K562 (cell line): ENCODE measurements at regions not wholly inside any gene's neighbourhood (a gene's known extent, or its start where the extent isn't known, plus 50 kb on each side); places are given as distances from the start of the nearest gene placed in this dataset.

Experiments used
- ATAC-seq: fragments of 200-7000 bp; cut with Tn5 transposase; 3 replicates; pipeline ENCODE4 v1.9.1; 2020; ENCODE audit warnings: moderate library complexity
- BruUV-seq: library from RNA; stranded (reverse); fragments of 400-500 nt; replicated peaks from 2 replicates; lab custom pipeline; 2021; lab: Mats Ljungman, UMichigan
- CTCF ChIA-PET: fragments of 300-600 bp; formaldehyde crosslinking; extraction: SDS; loops from one replicate; lab custom pipeline; 2021; ENCODE audit warnings: low intra/inter-chr PET ratio; lab: Yijun Ruan, JAX
- POLR2A ChIA-PET: fragments of 300-600, 350-650 bp; sonication (Branson Sonifier 250); formaldehyde crosslinking; extraction: SDS; loops from one replicate; lab custom pipeline; 2021; ENCODE audit warnings: antibody characterized with exemption, inconsistent platforms; lab: Yijun Ruan, JAX
- DNase-seq, 4 experiments: peaks; one replicate each; pipeline versions ENCODE4 v3.0.0 to v3.0.0-alpha.2; 2011 to 2018; ENCODE audit warnings: low spot score in 3 of 4, mixed read lengths in 3 of 4; ENCODE audit errors: extremely low read depth in 1 of 4
- FAIRE-seq: peaks from 2 replicates; lab custom pipeline; 2011; peaks lifted over from hg19 to GRCh38; lab: Jason Lieb, UNC
- H2AFZ ChIP-seq: 2 replicates; pipeline ENCODE4 v1.6.0; 2011; ENCODE audit warnings: low read depth, low read length, control low read depth, inconsistent platforms
- H3K27ac ChIP-seq: fragments of 200-600 bp; 3 replicates; pipeline ENCODE4 v1.8.0; 2011; ENCODE audit warnings: low read depth, mild to moderate bottlenecking, control low read depth, inconsistent platforms, low read length, moderate library complexity, mixed read lengths; ENCODE audit errors: extremely low read depth
- H3K27me3 ChIP-seq, 2 experiments: fragments of 300-600 bp in 1 of 2; 2 replicates in 1 of 2; 3 replicates in 1 of 2; pipeline versions ENCODE4 v1.6.0 to v1.8.0; 2011; ENCODE audit warnings: inconsistent platforms in 2 of 2, low read length in 2 of 2, mild to moderate bottlenecking in 1 of 2, mixed read lengths in 1 of 2, moderate library complexity in 1 of 2; ENCODE audit not compliant: control insufficient read depth in 2 of 2, insufficient read depth in 2 of 2
- H3K36me3 ChIP-seq: fragments of 300-600 bp; 3 replicates; pipeline ENCODE4 v1.8.0; 2011; ENCODE audit warnings: mild to moderate bottlenecking, low read length, inconsistent platforms; ENCODE audit not compliant: control insufficient read depth, insufficient read depth
- H3K4me1 ChIP-seq, 2 experiments: fragments of 200-600 bp in 1 of 2; replicated peaks in 1 of 2; 2 replicates in 1 of 2; 3 replicates in 1 of 2; pipeline versions ENCODE4 v1.5.1 to v1.8.0; 2011; ENCODE audit warnings: inconsistent platforms in 2 of 2, low read length in 2 of 2, mild to moderate bottlenecking in 1 of 2, mixed read lengths in 1 of 2, moderate library complexity in 1 of 2; ENCODE audit not compliant: control insufficient read depth in 2 of 2, insufficient read depth in 2 of 2
- H3K4me2 ChIP-seq: 2 replicates; pipeline ENCODE4 v1.6.1; 2011; ENCODE audit warnings: low read length, control low read depth, inconsistent platforms, mixed read lengths; ENCODE audit not compliant: insufficient read depth
- H3K4me3 ChIP-seq: fragments of 200-600 bp; sonication (generic), shearing (Covaris generic); 2 replicates; pipeline ENCODE4 v1.5.1; 2016; ENCODE audit warnings: control low read depth, inconsistent platforms
- H3K79me2 ChIP-seq: fragments of 200-600 bp; 3 replicates; pipeline ENCODE4 v1.8.0; 2011; ENCODE audit warnings: low read length, inconsistent platforms; ENCODE audit not compliant: control insufficient read depth, insufficient read depth
- H3K9ac ChIP-seq, 2 experiments: 2 replicates each; pipeline versions ENCODE4 v1.6.0 to v1.6.1; 2011; ENCODE audit warnings: low read depth in 2 of 2, low read length in 2 of 2, control low read depth in 1 of 2, inconsistent platforms in 1 of 2, mild to moderate bottlenecking in 1 of 2, mixed read lengths in 1 of 2; ENCODE audit not compliant: insufficient read depth in 1 of 2
- H3K9me1 ChIP-seq: one replicate; pipeline ENCODE4 v1.6.0; 2011; ENCODE audit warnings: inconsistent platforms, mild to moderate bottlenecking, low read length, moderate library complexity; ENCODE audit not compliant: control insufficient read depth, insufficient read depth
- H3K9me3 ChIP-seq: replicated peaks from 2 replicates; pipeline ENCODE4 v1.5.1; 2011; ENCODE audit warnings: low read depth, low read length, inconsistent platforms; ENCODE audit not compliant: control insufficient read depth, insufficient read depth
- H4K20me1 ChIP-seq: replicated peaks from 2 replicates; pipeline ENCODE4 v1.6.1; 2011; ENCODE audit warnings: low read length, inconsistent platforms, mixed read lengths; ENCODE audit not compliant: control insufficient read depth, insufficient read depth
- ARID3A ChIP-seq: IDR thresholded peaks from 2 replicates; pipeline ENCODE4 v1.6.1; 2012; ENCODE audit warnings: low read depth, low read length, improper control_type of control experiment, borderline replicate concordance
- ATF6 ChIP-seq: sonication (generic); formaldehyde crosslinking; IDR thresholded peaks from 2 replicates; pipeline ENCODE4 v1.4.0; 2020; ENCODE audit warnings: mild to moderate bottlenecking, missing genetic modification reagents
- ESRRA ChIP-seq: fragments of 450-650 bp; IDR thresholded peaks from 2 replicates; pipeline ENCODE4 v1.6.1; 2014; ENCODE audit warnings: low read depth, mild to moderate bottlenecking, moderate library complexity, borderline replicate concordance
- FUS ChIP-seq: fragments of 200-400 bp; formaldehyde crosslinking; optimal IDR thresholded peaks from 2 replicates; pipeline ENCODE3; 2017; ENCODE audit warnings: low read depth, low read length
- NR0B1 ChIP-seq: fragments of 450-650 bp; IDR thresholded peaks from one replicate; pipeline ENCODE4 v1.6.1; 2018; ENCODE audit warnings: mild to moderate bottlenecking, moderate library complexity; ENCODE audit not compliant: partially characterized antibody
- PCBP2 ChIP-seq: fragments of 200-400 bp; formaldehyde crosslinking; IDR thresholded peaks from 2 replicates; pipeline ENCODE4 v1.6.1; 2018; ENCODE audit warnings: low read length, low read depth, mild to moderate bottlenecking, moderate library complexity; ENCODE audit not compliant: poor library complexity, severe bottlenecking
- PPARD ChIP-seq: fragments of 250-450 bp; sonication (Bioruptor Pico); IDR thresholded peaks from 2 replicates; pipeline ENCODE4 v1.8.0; 2022; ENCODE audit warnings: inconsistent platforms, mild to moderate bottlenecking, moderate library complexity
- SAFB2 ChIP-seq: fragments of 200-400 bp; formaldehyde crosslinking; IDR thresholded peaks from 2 replicates; pipeline ENCODE4 v1.6.1; 2018; ENCODE audit warnings: borderline replicate concordance, low read length, low read depth, moderate library complexity; ENCODE audit not compliant: severe bottlenecking
- SIN3B ChIP-seq: fragments of 450-650 bp; IDR thresholded peaks from 2 replicates; pipeline ENCODE4 v1.6.1; 2017; ENCODE audit warnings: low read depth, mild to moderate bottlenecking, moderate library complexity
- SMC3 ChIP-seq: conservative IDR thresholded peaks from 2 replicates; pipeline ENCODE4 v1.6.1; 2011; ENCODE audit warnings: low read depth, low read length, improper control_type of control experiment; ENCODE audit not compliant: insufficient read depth
- ZFX ChIP-seq: sonication (generic); formaldehyde crosslinking; IDR thresholded peaks from 2 replicates; pipeline ENCODE4 v1.8.0; 2022; ENCODE audit warnings: mild to moderate bottlenecking, missing genetic modification reagents, moderate library complexity
- ZNF583 ChIP-seq: fragments of 250-450 bp; sonication (Bioruptor Pico); IDR thresholded peaks from 2 replicates; pipeline ENCODE4 v1.4.0; 2020
- ZNF77 ChIP-seq: fragments of 250-450 bp; sonication (Bioruptor Pico); IDR thresholded peaks from 2 replicates; pipeline ENCODE4 v1.5.0; 2020
- WGBS: fragments of 100-300 bp; shearing (Covaris generic); methylation state at CpG from one replicate; pipeline ENCODE4 v1.1.6; 2016; ENCODE audit warnings: low coverage, mixed read lengths; ENCODE audit not compliant: insufficient coverage; ENCODE audit errors: missing lambda C conversion rate; 5-methylcytosine and 5-hydroxymethylcytosine counted together
- in situ Hi-C: fragments of 300-500 bp; cut with MboI; formaldehyde crosslinking; loops from 4 replicates; pipeline ENCODE4 v1.15.0; 2018; ENCODE audit warnings: inconsistent platforms, mixed read lengths
- intact Hi-C: fragments of 100-400 bp; cut with micrococcal nuclease; formaldehyde crosslinking; loops from 2 replicates; pipeline ENCODE4 v1.14.2; 2022
- TF ChIP-seq, protein P1 (sequence below): fragments of 450-650 bp; formaldehyde crosslinking; IDR thresholded peaks from 2 replicates; pipeline ENCODE4 v1.4.0; 2022; ENCODE audit warnings: mild to moderate bottlenecking, moderate library complexity
- TF ChIP-seq, protein P2 (sequence below): sonication (generic); formaldehyde crosslinking; IDR thresholded peaks from 2 replicates; pipeline ENCODE4 v1.8.0; 2022; ENCODE audit warnings: mild to moderate bottlenecking, missing genetic modification reagents

DNA sequence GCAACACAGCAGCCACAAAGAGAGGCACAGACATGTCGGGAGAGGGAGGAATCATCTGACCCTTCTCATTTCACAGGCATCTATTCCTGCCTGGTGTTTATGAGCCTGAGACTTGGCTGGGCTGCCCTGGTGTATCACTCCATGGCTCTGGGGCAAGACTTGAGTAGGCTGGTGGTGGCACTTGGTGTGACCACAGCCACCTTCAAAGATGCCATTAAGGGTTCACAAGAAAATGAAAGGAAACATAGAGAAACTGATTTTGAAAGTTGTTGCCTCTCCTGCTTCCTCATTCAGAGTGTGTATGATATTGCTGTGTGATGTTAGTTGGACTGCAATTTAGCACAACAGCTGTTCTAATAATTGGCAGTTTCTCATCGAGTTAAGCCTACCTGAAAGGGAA, 298.8 kb downstream of the FAM72C start (continued):
- TF ChIP-seq ZNF77 (CRISPR knock-in tag) (no peak), ARID3A (no peak), ZNF583 (no peak), SIN3B (no peak), NR0B1 (no peak)

GRCh38 chr1:143667730-143668129, 304.1 kb downstream of the FAM72C start:
- no peaks in the 10 kb centered on the region for H3K4me1 ChIP-seq
- no peaks in the 10 kb centered on the region for H3K9me3 ChIP-seq
- WGBS, result 11% methylated on average over 24 of the region's 24 CpGs
- no TSS peak for BruUV-seq
- FAIRE-seq (no peak), ATAC-seq (no peak), DNase-seq (no peak)
- H3K36me3 ChIP-seq, result no peaks in the 10 kb centered on the region
- H3K27ac ChIP-seq, result no peak overlapping the region
- intact Hi-C loops (no loop called here), in situ Hi-C loops (no loop called here)
- H3K4me3 ChIP-seq, result no peak overlapping the region
- no peaks in the 10 kb centered on the region for H3K79me2 ChIP-seq
- H3K9me1 ChIP-seq, result no peaks in the 10 kb centered on the region
- no peak overlapping the region for H2AFZ ChIP-seq
- no peaks in the 10 kb centered on the region for H4K20me1 ChIP-seq
- POLR2A ChIA-PET, result no interaction called here
- CTCF ChIA-PET, result no interaction called here
- peaks cover 2 to 29% of the 10 kb centered on the region in 2 experiments; a peak in 3 of 5 replicates for H3K27me3 ChIP-seq
- no peak overlapping the region for H3K4me2 ChIP-seq
- H3K9ac ChIP-seq, result no peak overlapping the region
- no peak for TF ChIP-seq PCBP2
- TF ChIP-seq, protein P1, sequence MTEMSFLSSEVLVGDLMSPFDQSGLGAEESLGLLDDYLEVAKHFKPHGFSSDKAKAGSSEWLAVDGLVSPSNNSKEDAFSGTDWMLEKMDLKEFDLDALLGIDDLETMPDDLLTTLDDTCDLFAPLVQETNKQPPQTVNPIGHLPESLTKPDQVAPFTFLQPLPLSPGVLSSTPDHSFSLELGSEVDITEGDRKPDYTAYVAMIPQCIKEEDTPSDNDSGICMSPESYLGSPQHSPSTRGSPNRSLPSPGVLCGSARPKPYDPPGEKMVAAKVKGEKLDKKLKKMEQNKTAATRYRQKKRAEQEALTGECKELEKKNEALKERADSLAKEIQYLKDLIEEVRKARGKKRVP (CRISPR knock-in tag), result no peak
- no peak for TF ChIP-seq SMC3
- no peak for TF ChIP-seq FUS
- TF ChIP-seq, protein P2, sequence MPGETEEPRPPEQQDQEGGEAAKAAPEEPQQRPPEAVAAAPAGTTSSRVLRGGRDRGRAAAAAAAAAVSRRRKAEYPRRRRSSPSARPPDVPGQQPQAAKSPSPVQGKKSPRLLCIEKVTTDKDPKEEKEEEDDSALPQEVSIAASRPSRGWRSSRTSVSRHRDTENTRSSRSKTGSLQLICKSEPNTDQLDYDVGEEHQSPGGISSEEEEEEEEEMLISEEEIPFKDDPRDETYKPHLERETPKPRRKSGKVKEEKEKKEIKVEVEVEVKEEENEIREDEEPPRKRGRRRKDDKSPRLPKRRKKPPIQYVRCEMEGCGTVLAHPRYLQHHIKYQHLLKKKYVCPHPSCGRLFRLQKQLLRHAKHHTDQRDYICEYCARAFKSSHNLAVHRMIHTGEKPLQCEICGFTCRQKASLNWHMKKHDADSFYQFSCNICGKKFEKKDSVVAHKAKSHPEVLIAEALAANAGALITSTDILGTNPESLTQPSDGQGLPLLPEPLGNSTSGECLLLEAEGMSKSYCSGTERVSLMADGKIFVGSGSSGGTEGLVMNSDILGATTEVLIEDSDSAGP, result no peak
- TF ChIP-seq ZFX (CRISPR knock-in tag), result no peak
- TF ChIP-seq ATF6 (CRISPR knock-in tag), result no peak
- TF ChIP-seq ESRRA, result no peak
- no peak for TF ChIP-seq SAFB2
- no peak for TF ChIP-seq PPARD
